ENCODE measurements at regions not wholly inside any gene's neighbourhood (a gene's known extent, or its start where the extent isn't known, plus 50 kb on each side); places are given as distances from the start of the nearest gene placed in this dataset.

- H3K9me3 ChIP-seq (ENCODE audit: control insufficient read depth, low read length) = no peaks in the 10 kb centered on the region
- no peaks in the 10 kb centered on the region for H3K4me1 ChIP-seq (ENCODE audit: control insufficient read depth, insufficient read depth, low read length)
- H3K27me3 ChIP-seq (ENCODE audit: control insufficient read depth, insufficient read depth) = no peaks in the 10 kb centered on the region
- 67% methylated on average over 3 of the region's 3 CpGs for WGBS
- DNase-seq (no peak), ATAC-seq (no peak)
- no peak overlapping the region for H3K4me3 ChIP-seq (ENCODE audit: low read length)
- intact Hi-C loops (cut with DNase I) = no loop called here
- H3K27ac ChIP-seq (ENCODE audit: low read length) = no peak overlapping the region
Observed at GRCh38 chr6:4698901-4699659, 77.1 kb upstream of the CDYL start.

- ATAC-seq = no peak
- intact Hi-C loops (cut with DNase I) = no loop called here
- WGBS = 45% methylated on average over 4 of the region's 4 CpGs
- no peak for DNase-seq
- H3K4me1 ChIP-seq (ENCODE audit: control insufficient read depth, insufficient read depth, low read length) = no peaks in the 10 kb centered on the region
- H3K9me3 ChIP-seq (ENCODE audit: control insufficient read depth, low read length) = no peaks in the 10 kb centered on the region
- no peaks in the 10 kb centered on the region for H3K27me3 ChIP-seq (ENCODE audit: control insufficient read depth, insufficient read depth)
- no peak overlapping the region for H3K27ac ChIP-seq (ENCODE audit: low read length)
- no peak overlapping the region for H3K4me3 ChIP-seq (ENCODE audit: low read length)
Observed at GRCh38 chr6:4693173-4693970, 82.8 kb upstream of the CDYL start.

- no peaks in the 10 kb centered on the region for H3K9me3 ChIP-seq (ENCODE audit: control insufficient read depth, low read length)
- ATAC-seq (no peak), DNase-seq (no peak)
- WGBS = 96% methylated on average over 3 of the region's 3 CpGs
- H3K4me3 ChIP-seq (ENCODE audit: low read length) = no peak overlapping the region
- no peaks in the 10 kb centered on the region for H3K27me3 ChIP-seq (ENCODE audit: control insufficient read depth, insufficient read depth)
- intact Hi-C loops (cut with DNase I) = no loop called here
- no peaks in the 10 kb centered on the region for H3K4me1 ChIP-seq (ENCODE audit: control insufficient read depth, insufficient read depth, low read length)
- no peak overlapping the region for H3K27ac ChIP-seq (ENCODE audit: low read length)
Observed at GRCh38 chr6:4692664-4693063, 83.5 kb upstream of the CDYL start.

GRCh38 chr6:4687989-4688947 lies 87.9 kb upstream of the CDYL start:
- no peaks in the 10 kb centered on the region for H3K9me3 ChIP-seq (ENCODE audit: control insufficient read depth, low read length)
- no peak overlapping the region for H3K27ac ChIP-seq (ENCODE audit: low read length)
- intact Hi-C loops (cut with DNase I) = no loop called here
- ATAC-seq = no peak
- H3K27me3 ChIP-seq (ENCODE audit: control insufficient read depth, insufficient read depth) = no peaks in the 10 kb centered on the region
- WGBS = 68% methylated on average over 14 of the region's 14 CpGs
- DNase-seq = no peak
- H3K4me3 ChIP-seq (ENCODE audit: low read length) = no peak overlapping the region
- no peaks in the 10 kb centered on the region for H3K4me1 ChIP-seq (ENCODE audit: control insufficient read depth, insufficient read depth, low read length)

- ATAC-seq (no peak), DNase-seq (no peak)
- no peak overlapping the region for H3K4me3 ChIP-seq (ENCODE audit: low read length)
- H3K4me1 ChIP-seq (ENCODE audit: control insufficient read depth, insufficient read depth, low read length) = no peaks in the 10 kb centered on the region
- no peaks in the 10 kb centered on the region for H3K27me3 ChIP-seq (ENCODE audit: control insufficient read depth, insufficient read depth)
- intact Hi-C loops (cut with DNase I) = no loop called here
- H3K9me3 ChIP-seq (ENCODE audit: control insufficient read depth, low read length) = no peaks in the 10 kb centered on the region
- H3K27ac ChIP-seq (ENCODE audit: low read length) = no peak overlapping the region
Observed at GRCh38 chr6:4687656-4687988, 88.6 kb upstream of the CDYL start.

GRCh38 chr6:4682431-4683097 lies 93.6 kb upstream of the CDYL start:
- Histone ChIP-seq H3K4me1 (ENCODE audit: control insufficient read depth, insufficient read depth, low read length) (no peaks in the 10 kb centered on the region), H3K4me3 (ENCODE audit: low read length) (no peak overlapping the region), H3K27me3 (ENCODE audit: control insufficient read depth, insufficient read depth) (no peaks in the 10 kb centered on the region), H3K27ac (ENCODE audit: low read length) (no peak overlapping the region), H3K9me3 (ENCODE audit: control insufficient read depth, low read length) (no peaks in the 10 kb centered on the region)
- DNase-seq (no peak), ATAC-seq (no peak)
- WGBS = 64% methylated on average over 10 of the region's 10 CpGs
- intact Hi-C loops (cut with DNase I) = no loop called here

- intact Hi-C loops (cut with DNase I) = no loop called here
Observed at GRCh38 chr6:4678506-4679300, 97.5 kb upstream of the CDYL start.

GRCh38 chr6:4677751-4678065 lies 98.5 kb upstream of the CDYL start:
- 84% methylated on average over 4 of the region's 4 CpGs for WGBS
- intact Hi-C loops (cut with DNase I) = no loop called here
- DNase-seq = no peak
- Histone ChIP-seq H3K27me3 (ENCODE audit: control insufficient read depth, insufficient read depth) (no peaks in the 10 kb centered on the region), H3K9me3 (ENCODE audit: control insufficient read depth, low read length) (no peaks in the 10 kb centered on the region), H3K27ac (ENCODE audit: low read length) (no peak overlapping the region), H3K4me1 (ENCODE audit: control insufficient read depth, insufficient read depth, low read length) (no peaks in the 10 kb centered on the region), H3K4me3 (ENCODE audit: low read length) (no peak overlapping the region)
- ATAC-seq = no peak

More at GRCh38 chr6:4678506-4679300, 97.5 kb upstream of the CDYL start:
- Histone ChIP-seq H3K4me1 (ENCODE audit: control insufficient read depth, insufficient read depth, low read length) (no peaks in the 10 kb centered on the region), H3K9me3 (ENCODE audit: control insufficient read depth, low read length) (no peaks in the 10 kb centered on the region), H3K27me3 (ENCODE audit: control insufficient read depth, insufficient read depth) (no peaks in the 10 kb centered on the region), H3K27ac (ENCODE audit: low read length) (no peak overlapping the region), H3K4me3 (ENCODE audit: low read length) (no peak overlapping the region)
- ATAC-seq = no peak
- WGBS = 81% methylated on average over 7 of the region's 7 CpGs
- DNase-seq = no peak

- Histone ChIP-seq H3K4me3 (ENCODE audit: low read length) (no peak overlapping the region), H3K27ac (ENCODE audit: low read length) (no peak overlapping the region), H3K9me3 (ENCODE audit: control insufficient read depth, low read length) (no peaks in the 10 kb centered on the region), H3K27me3 (ENCODE audit: control insufficient read depth, insufficient read depth) (no peaks in the 10 kb centered on the region), H3K4me1 (ENCODE audit: control insufficient read depth, insufficient read depth, low read length) (no peaks in the 10 kb centered on the region)
- DNase-seq (no peak), ATAC-seq (no peak)
- intact Hi-C loops (cut with DNase I) = no loop called here
- WGBS = 92% methylated on average over 11 of the region's 11 CpGs
Observed at GRCh38 chr6:4677011-4677750, 99.0 kb upstream of the CDYL start.

- no peak for DNase-seq
- H3K27ac ChIP-seq (ENCODE audit: low read length) = no peak overlapping the region
- H3K4me1 ChIP-seq (ENCODE audit: control insufficient read depth, insufficient read depth, low read length) = no peaks in the 10 kb centered on the region
- WGBS = 82% methylated on average over 9 of the region's 9 CpGs
- intact Hi-C loops (cut with DNase I) = no loop called here
- H3K27me3 ChIP-seq (ENCODE audit: control insufficient read depth, insufficient read depth) = no peaks in the 10 kb centered on the region
- H3K4me3 ChIP-seq (ENCODE audit: low read length) = no peak overlapping the region
- no peaks in the 10 kb centered on the region for H3K9me3 ChIP-seq (ENCODE audit: control insufficient read depth, low read length)
- ATAC-seq = no peak
Observed at GRCh38 chr6:4676016-4676415, 100.2 kb upstream of the CDYL start.

All from right cardiac atrium (tissue), 5 donors.